ENCODE measurements at regions not wholly inside any gene's neighbourhood (a gene's known extent, or its start where the extent isn't known, plus 50 kb on each side); places are given as distances from the start of the nearest gene placed in this dataset.
"Not testable (repeated sequence)": the region's sequence is repeated elsewhere in the genome, so short reads cannot be mapped to it uniquely, and the experiment has no call there.

DNA sequence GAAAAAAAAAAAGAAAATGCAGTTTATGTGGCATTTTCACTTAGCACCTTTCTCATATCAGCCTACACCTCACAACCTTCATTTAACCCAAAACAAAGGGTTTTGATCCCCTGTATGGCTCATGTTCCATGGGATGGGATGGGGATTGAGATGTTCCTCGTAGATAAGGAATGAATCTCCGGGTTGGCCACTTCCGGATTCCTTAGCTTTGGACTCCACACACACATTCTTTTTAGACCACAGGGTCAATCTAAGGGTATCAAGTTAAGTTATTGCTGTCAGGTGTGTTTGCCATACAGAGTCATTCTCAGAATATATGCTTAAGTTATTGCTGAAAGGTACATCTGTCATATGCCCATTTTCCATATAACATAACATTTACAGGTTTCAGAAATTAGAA, 301.4 kb upstream of the TGFBR2 start:
- DNase-seq, result no peak

DNA sequence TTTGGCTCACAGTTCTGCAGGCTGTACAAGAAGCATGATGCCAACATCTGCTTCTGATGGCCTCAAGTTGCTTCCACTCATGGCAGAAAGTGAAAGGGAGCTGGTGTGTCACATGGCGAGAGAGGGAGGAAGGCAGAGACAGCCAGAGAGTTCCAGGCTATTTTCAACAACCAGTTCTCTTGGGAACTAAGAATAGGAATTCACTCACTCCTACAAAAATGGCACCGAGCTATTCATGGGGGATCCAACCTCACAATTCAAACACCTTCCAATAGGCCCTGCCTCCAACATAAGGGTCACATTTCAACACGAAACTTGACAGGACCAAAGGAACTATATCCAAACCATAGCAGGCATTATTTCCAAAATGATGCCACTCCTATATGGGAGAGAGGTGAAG, 299.5 kb upstream of the TGFBR2 start:
- DNase-seq, result no peak

DNA sequence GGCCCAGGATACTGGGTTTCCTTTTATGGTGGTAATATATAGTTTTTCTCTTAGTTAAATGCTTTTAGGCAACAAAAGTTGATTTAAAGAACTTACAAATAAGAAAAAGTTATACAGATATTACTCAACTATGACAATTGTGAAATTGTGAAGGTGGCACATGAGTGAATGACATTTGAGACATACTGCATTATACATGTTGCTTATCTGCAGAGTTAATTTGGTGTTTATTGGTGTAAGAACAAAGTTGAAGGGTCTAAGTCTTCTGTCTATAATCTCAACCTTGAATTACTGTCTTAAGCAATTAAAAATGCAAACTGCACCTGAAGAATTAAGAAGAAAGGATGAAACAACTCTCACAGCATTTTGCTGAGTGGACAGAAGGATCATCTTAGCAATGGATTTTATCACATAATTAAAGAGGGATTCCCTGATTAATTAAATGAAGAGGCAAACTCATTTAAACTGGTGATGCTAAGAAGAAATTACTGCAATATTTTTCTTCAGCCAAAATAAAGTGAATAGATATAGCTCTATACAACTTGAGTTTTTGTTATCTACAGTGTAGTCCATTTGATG, 298.9 kb upstream of the TGFBR2 start:
- peak in 1 of 2 donors; percentile 16 for DNase-seq

DNA sequence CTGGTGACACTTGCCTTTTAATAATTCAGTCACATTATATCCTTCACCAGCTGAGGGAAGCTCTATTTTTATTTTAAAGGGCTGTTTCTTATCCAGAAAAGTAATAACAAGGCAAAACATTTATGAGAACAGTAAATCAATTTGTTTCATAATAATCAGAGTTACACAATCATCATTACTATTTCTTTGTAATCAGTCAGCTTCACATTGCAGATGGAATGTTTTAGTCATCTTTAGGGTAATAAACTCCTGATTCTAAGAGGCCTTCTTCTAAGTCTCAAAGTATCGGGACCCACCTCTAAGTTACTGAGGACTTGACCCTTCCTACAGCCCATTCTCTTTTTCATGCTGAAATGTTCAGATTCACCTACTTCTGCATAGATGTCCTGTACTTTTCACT, 298.3 kb upstream of the TGFBR2 start:
- DNase-seq, result no peak

DNA sequence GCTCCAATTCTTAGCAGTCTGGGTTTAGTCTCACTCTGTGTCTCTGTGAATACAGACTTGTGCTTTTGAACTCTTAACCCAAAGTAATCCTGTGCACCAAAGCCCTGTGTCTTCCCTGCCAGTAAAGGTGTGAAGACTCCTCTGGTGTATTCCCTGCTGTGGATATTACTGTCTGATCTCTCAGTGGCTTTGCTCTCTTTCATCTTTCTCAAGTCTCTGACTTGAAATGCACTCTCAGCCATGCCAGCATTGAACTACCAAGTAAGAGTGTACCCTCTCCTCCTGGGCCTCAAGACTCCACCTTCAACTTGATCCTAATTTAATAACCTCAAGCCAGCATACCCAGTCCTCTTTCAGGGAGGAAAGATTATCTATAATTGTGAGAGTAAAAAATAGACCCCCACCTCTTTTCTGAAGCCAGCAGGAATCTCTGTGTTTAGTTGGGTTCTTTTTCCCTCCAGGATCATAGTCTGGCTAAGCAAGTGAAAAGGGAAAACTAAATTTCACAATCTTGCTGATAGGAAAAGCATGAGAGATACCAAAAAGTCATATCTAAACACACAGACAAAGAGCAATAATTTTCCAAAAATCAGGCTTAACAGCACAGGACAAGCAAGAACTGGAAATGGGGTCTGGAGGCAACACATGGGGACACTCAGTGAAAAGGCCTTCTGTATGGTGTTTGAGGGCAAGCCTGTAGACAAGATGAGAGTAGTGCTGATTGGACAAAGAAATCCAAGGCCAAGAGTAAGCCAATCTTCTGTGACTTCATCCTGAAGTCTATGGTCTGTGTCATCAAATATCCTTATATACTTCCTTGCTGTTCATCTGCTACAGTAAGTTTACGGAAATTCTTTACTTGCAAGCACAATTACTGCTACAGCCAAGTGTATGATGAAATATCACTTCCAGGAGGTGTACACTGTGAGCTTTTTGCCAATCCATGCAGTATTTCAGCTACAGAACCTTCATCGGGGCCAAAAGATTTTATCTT, 296.1 kb upstream of the TGFBR2 start:
- no peak for DNase-seq

DNA sequence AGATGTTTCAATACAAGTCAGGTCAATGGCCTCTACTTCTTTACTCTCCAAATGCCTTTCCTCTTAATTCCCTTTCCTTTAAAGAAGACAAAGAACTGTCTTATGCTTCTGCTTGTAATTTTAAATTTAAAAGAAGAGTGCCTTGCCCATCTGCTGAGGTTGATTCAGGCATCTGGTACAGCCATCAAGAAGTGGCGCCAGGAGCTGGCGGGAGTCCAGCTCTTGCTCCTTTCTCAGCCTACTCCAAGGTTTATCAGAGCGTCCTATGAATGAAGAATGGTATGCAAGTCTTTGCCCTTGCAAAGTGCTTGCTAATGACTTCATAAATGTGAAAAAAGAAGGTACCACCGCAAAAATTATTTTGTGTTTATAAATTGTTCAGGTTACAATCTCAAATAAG, 294.6 kb upstream of the TGFBR2 start:
- no peak for DNase-seq

DNA sequence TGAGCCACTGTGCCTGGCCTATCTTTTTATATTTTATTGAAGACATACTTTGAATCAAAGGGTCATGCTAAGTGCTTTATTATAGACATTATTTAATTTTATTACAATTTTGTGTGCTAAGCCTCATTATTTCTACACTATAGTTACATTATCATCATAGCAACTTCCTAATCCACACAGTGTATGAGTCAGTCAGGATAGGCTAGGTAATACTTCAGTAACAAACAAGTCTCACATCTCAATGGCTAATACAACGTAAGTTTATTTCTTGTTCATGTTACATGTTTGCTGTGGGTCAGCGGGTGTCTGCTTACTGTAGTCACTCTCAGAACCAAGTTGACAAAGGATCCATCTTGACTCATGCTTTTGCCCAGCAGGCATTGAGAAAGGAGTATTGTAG, 292.6 kb upstream of the TGFBR2 start:
- no peak for DNase-seq

DNA sequence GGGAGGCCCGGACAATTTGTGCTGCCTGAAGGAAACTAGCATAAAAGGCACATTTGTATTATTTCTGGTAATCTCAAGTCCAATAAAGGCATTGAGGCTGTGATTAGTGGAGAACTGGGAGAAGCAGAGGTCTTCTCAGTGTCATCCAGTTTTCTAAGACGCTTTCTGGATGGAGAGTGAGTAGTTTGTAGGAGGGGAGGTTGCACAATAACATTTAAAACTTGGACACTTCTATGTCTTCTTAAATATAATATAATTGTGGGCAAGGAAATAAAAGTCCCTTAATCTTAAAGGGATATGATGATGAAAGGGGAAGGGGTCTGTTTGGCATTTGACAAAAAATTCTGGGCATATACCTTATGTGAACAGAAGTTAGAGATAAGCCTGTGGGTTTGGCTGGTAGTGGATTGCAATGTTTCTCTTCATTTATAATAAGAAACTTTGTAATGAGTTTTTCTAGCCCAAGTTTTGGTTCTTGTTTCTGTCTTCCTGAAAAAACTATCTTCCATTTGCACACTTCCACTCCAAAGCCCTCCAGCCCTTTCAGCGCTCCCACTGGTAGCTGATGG, 291.6 kb upstream of the TGFBR2 start:
- DNase-seq, result no peak

DNA sequence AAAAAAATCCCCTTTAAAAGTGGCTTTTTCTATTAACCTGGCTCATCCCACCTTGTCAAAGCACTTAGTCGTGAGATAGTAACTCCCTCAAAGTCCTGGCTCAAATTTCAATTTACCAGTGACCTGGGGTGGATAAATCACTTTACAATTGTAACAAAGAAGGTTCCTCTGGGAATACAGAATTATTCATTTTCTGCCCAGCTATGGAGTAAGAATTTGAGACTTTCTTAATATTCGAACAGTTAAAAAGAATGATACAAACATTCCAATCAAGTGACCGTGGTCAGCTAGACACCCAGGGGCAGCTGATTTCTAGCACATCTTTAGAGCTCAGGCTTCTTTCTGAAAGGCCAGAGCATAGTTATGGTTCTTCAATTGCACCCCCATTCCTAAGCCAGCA, 291.0 kb upstream of the TGFBR2 start:
- no peak for DNase-seq

DNA sequence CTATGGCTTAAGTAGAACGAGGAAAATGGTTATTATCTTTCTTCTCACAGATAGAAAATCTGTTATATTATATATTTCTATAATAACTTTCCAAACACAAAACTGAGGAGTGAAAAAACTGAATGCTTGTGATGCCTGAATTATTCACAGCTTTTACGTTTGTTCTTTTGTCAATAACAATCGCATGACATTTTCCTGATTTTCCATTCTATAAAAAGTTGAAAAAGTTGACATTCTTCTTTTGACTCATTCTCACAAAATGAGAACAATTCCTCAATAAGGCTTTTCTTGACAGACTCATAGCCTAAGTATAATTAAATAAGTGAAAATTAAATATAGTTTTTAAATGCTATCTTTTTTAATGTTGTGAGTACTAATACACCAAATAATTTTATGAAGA, 288.8 kb upstream of the TGFBR2 start:
- no peak for DNase-seq

DNA sequence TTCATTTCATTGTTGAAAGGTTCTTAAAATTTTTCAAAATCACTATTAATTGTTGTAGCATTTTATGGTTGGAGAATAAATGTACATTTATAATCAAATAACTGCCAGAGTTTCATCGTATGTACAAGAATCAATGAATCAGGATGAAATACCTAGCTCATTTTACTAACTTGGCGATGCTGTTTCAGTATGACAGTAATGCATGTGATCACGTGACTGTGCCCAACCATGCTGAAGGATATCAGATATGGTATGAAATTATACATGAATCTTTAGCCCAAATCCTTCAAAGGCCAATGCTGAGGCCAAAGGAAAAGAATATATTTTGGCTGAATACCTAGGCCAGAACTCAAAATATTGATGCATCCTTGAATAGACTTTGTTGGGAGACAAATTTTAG, 288.3 kb upstream of the TGFBR2 start:
- no peak for DNase-seq

DNA sequence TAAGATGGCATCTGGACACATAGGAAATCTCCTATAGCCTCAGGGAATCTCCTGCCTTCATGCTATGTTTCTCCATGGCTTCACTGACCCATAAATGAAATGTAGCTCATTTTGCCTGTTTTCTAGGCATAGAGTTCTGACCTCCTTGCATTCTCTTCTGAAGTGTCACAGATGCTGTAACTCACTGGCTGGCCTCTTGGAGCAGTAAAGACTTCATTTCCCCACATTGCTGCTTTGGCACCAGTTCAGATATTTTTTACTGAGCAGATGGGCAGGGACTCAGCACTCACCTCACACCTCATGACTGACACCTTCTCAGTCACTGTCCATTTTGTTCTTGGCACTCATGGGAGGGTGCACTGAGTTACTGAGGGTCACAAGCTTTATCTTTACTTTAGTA, 286.7 kb upstream of the TGFBR2 start:
- peak; percentile 22 to 32 for DNase-seq

DNA sequence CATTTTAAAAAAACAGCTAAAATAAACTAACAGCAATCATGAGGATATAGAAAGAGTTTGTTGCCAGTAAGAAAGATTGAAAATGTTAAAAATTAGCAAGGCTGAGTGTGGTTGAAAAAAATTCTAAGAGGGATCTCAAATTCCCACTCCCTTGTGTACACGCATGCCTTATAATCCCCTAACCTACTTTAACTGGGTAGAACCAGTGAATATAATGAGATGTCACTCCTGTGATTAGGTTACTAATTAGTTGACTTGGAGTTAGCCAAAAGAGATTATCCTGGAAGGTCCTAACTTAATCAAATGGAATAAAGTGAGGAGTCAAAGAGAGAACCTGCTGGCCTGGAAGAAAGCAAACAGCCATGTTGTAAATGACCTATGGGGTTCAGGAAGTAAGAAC, 286.0 kb upstream of the TGFBR2 start:
- no peak for DNase-seq

DNA sequence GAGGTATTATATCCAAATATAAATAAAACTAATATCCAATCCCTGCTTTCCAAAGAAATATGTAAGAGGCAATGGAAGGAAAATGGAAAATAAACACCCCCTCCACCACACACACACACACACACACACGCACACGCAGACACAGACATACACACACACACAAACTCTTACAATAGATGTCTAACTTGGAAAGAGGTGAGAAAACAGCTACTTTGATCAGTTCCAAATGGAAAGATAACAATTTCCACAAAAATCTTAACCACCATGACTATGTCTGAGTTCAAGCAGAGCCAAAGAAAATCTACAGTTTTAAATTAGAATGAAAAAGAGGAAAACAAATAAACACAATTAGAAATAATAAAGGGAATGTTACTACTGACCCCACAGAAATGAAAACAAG, 285.3 kb upstream of the TGFBR2 start:
- no peak for DNase-seq

DNA sequence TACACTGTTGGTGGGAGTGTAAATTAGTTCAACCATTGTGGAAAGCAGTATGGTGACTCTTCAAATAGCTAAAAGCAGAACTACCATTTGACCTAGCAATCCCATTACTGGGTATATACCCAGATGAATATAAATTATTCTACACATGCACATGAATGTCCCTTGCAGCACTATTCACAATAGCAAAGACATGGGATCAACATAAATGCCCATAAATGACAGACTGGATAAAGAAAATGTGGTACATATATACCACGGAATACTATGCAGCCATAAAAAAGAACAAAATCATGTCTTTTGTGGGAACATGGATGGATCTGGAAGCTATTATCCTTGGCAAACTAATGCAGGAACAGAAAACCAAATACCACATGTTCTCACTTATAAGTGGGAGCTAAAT, 282.8 kb upstream of the TGFBR2 start:
- DNase-seq, result not testable (repeated sequence)

DNA sequence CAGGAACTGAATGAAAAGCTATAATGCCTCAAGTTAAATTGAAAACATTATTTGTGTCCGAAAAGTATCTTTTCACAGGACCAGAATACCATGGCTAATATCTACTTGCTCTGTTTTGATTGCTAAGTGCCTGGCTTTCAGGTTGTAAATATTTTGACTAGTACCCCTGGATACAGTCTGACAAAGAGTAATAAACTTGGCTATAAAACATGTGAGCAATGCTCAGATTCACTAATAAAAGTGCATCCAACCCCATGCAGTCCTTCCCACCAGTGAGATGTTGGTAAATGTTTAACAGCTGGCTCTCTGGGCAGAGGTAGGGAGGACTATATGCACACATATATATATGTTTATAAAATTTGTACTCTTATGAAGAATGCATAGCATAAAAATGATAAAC, 281.8 kb upstream of the TGFBR2 start:
- no peak for DNase-seq

DNA sequence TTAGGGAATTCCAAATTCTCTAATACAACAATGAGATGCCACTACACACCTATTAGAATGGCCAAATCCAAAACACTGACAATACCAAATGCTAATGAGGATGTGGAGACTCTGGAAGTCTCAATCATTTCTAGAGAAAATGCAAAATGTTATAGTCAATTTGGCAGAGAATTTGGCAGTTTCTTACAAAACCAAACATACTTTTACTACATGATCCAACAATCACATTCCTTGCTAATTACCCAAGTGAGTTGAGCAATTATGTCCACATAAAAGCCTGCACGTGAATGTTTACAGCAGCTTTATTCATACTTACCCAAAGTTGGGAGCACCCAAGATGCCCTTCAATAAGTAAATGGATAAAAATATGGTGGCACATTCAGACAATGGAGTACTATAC, 278.4 kb upstream of the TGFBR2 start:
- DNase-seq, result not testable (repeated sequence)

DNA sequence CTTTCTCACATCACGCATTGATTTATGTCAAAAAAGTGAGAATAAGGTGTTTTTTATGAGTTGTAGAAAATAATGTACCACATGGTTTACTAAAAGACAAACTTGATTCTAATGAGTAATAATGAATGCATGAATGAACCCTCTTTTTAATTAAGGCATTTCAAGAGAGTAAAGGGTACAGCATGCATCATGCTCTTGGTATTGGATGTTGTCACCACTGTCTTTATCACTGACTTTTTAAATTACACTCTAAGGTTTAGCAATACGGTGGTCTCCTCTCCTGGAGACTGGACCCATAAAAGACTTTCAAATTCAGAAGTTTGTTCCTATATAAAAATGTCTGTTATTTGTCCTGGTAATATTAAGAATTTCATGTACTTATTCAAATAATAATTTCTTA, 277.5 kb upstream of the TGFBR2 start:
- DNase-seq, result not testable (repeated sequence)

DNA sequence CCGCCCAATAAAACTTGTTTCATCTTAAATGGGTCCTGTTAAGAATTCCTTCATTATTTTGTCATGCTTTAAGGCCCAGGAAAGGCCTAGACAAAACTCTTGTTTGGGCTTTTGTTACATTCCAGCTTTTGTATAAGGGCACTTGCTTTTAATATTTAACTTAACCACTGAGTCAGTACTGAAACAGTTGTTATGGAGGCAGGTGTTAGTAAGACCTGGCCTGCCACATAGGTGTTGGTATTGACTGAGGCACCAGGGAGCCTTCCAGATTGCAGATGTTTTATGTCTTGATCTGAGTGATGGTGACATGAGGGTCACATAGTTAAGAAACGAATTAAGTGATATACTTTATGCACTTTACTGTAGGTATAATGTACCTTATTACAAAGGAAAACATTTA, 274.9 kb upstream of the TGFBR2 start:
- DNase-seq, result no peak

DNA sequence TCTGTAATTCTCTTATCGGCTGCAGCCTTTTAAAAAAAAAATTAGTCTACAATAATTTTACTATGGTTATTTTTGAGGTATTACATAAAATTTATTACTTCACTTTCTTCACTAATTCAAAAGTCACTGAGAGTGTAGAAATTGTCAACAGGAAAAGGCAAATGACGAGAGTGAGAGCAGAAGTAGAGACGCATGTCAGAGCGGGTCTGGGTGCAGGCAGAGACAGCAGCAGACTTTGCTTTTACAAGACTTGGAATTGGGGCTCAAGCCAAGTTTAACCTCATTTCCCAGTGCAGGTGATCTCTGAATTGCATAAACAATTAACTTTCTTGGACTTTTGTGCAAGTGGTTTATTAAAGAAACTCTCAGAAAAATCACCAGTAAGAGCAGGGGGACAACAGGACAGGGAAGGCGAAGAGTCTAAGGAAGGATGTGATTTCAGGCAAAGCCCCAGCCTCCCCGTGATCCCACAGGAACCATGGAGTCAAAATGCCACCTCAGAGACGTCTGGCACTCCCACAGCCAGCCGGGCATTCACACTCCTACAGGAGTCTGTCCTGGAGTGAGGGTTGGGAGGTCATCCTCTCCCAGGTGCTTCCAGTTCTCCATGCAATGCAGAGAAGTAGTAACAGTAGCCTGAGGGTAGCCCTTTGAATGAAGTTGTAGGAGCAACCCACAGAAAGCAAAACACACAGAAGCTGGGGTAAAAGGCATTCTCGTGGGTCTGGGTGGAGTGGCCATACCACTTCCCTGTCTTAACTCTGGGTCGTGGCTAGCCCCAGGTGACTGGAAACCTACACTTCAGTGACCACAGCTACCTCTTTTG, 274.0 kb upstream of the TGFBR2 start:
- no peak for DNase-seq

DNA sequence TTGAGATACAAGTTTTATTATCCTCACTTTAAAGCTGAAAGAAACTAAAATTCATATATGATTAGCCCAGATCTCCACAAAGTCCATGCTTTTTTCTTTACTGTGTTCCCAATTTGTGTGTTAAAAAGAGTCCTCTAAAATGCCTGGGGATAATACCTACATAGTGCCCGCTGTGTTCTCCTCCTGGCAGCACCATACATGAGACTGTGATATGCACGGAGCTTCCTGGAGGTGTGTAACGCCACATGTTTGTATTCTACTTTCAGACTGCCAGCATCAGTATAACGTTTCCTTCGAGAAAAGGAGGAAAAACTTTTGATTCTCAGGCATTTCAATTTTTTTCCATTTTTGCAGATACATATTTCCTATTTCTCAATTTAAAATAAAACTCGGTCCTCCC, 273.3 kb upstream of the TGFBR2 start:
- DNase-seq, result no peak

DNA sequence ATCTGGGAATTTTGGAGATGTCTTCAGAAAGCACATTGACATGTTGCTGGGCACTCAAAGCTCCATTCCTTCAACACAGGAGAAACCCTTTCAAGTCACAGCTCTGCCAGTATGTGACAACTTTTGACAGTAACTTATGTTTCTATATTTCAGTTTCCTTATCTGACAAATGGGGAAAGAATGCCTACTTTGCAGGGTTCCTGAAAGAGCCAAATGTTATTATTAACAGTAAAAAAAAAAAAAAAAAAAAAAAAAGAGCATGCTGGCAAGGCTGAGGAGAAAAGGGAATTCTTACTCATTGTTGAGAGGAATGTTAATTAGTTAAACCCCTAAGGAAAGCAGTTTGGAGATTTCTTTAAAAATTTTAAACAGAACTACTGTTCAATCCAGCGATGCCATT, 272.5 kb upstream of the TGFBR2 start:
- no peak for DNase-seq

DNA sequence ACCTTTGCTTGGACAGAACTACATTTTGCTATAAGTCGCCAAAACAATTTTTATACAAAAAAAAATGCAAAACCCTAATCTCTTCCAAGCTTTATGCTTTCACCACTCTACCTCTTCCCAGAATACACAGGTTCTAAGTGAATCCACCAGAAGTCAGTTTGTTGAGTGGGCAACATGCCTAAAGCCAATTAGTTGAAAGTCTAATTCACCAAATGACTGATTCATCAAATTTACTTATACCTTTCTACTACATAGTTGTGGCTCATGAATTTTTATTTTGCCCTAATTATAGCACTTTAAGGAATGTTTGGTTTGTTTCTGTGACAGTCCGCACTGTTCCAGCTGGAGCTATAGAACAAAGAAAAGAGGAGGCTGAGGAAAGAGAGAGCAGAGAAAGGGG, 265.9 kb upstream of the TGFBR2 start:
- no peak for DNase-seq

All from inflammatory macrophage treated with lipopolysaccharide for 1 hour (primary cell).